Caco-2 (cell line): ENCODE measurements at regions not wholly inside any gene's neighbourhood (a gene's known extent, or its start where the extent isn't known, plus 50 kb on each side); places are given as distances from the start of the nearest gene placed in this dataset.

Experiments
- BruUV-seq: library from RNA; stranded (reverse); fragments of 400-500 nt; replicated peaks from 2 replicates; lab custom pipeline; 2021; lab: Mats Ljungman, UMichigan
- CTCF ChIA-PET: fragments of 300-600 bp; sonication (Branson Sonifier 250); formaldehyde crosslinking; loops from one replicate; lab custom pipeline; 2022; ENCODE audit warnings: antibody characterized with exemption; lab: Charles Lee
- POLR2A ChIA-PET: fragments of 300-600 bp; sonication (Branson Sonifier 250); formaldehyde crosslinking; loops from one replicate; lab custom pipeline; 2022; ENCODE audit warnings: antibody characterized with exemption; lab: Charles Lee
- DNase-seq, 2 experiments: peaks; one replicate each; pipeline versions ENCODE4 v3.0.0 to v3.0.0-alpha.2; 2020 to 2022
- H3K27me3 ChIP-seq: replicated peaks from 2 replicates; pipeline ENCODE4 v1.6.0; 2011; ENCODE audit warnings: low read length; ENCODE audit not compliant: control insufficient read depth, insufficient read depth
- H3K36me3 ChIP-seq: 2 replicates; pipeline ENCODE4 v1.5.1; 2011; ENCODE audit warnings: low read length; ENCODE audit not compliant: control insufficient read depth, insufficient read depth
- H3K4me1 ChIP-seq: fragments of 250-450 bp; sonication (Bioruptor Pico); 2 replicates; pipeline ENCODE4 v1.5.1; 2020; ENCODE audit warnings: mild to moderate bottlenecking
- H3K4me3 ChIP-seq: 2 replicates; pipeline ENCODE4 v1.5.1; 2011; ENCODE audit warnings: low read depth, mild to moderate bottlenecking, control low read depth, low read length
- H3K9me3 ChIP-seq: fragments of 250-450 bp; sonication (Bioruptor Pico); 2 replicates; pipeline ENCODE4 v1.5.1; 2020; ENCODE audit warnings: mild to moderate bottlenecking, moderate library complexity
- H3K27ac Mint-ChIP-seq: one replicate; pipeline ENCODE4 v1.8.0; 2022; ENCODE audit warnings: mixed read lengths; ENCODE audit not compliant: unreplicated experiment
- H3K27me3 Mint-ChIP-seq: one replicate; pipeline ENCODE4 v1.8.0; 2022; ENCODE audit warnings: mixed read lengths; ENCODE audit not compliant: insufficient read depth, unreplicated experiment
- H3K36me3 Mint-ChIP-seq: one replicate; pipeline ENCODE4 v1.8.0; 2022; ENCODE audit warnings: mild to moderate bottlenecking, mixed read lengths; ENCODE audit not compliant: insufficient read depth, unreplicated experiment
- H3K4me1 Mint-ChIP-seq: one replicate; pipeline ENCODE4 v1.8.0; 2022; ENCODE audit warnings: low read depth, mixed read lengths; ENCODE audit not compliant: unreplicated experiment
- H3K4me3 Mint-ChIP-seq: one replicate; pipeline ENCODE4 v1.8.0; 2022; ENCODE audit warnings: mild to moderate bottlenecking, moderate library complexity, mixed read lengths; ENCODE audit not compliant: unreplicated experiment
- H3K9me3 Mint-ChIP-seq: one replicate; pipeline ENCODE4 v1.8.0; 2022; ENCODE audit warnings: mixed read lengths; ENCODE audit not compliant: unreplicated experiment
- CTCF ChIP-seq, 2 experiments: fragments of 200-600 bp in 1 of 2; IDR thresholded peaks; 1 replicate in 1 of 2; 2 replicates in 1 of 2; pipeline versions ENCODE4 v1.5.1 to v1.8.0; 2011 to 2022; ENCODE audit warnings: antibody characterized with exemption in 1 of 2, control low read depth in 1 of 2, inconsistent platforms in 1 of 2, low read depth in 1 of 2, low read length in 1 of 2, mild to moderate bottlenecking in 1 of 2, moderate library complexity in 1 of 2; ENCODE audit not compliant: insufficient read depth in 1 of 2, severe bottlenecking in 1 of 2, unreplicated experiment in 1 of 2
- intact Hi-C: fragments of 100-400 bp; cut with micrococcal nuclease; formaldehyde crosslinking; loops from one replicate; pipeline ENCODE4 v1.10.0; 2022; ENCODE audit not compliant: unreplicated experiment

- H3K36me3 Mint-ChIP-seq, result no peaks in the 10 kb centered on the region
- intact Hi-C loops, result no loop called here
- no peaks in the 10 kb centered on the region for H3K4me1 Mint-ChIP-seq
- no peak overlapping the region for H3K4me3 ChIP-seq
- H3K4me3 Mint-ChIP-seq, result no peak overlapping the region
- H3K27ac Mint-ChIP-seq, result no peak overlapping the region
- no peaks in the 10 kb centered on the region for H3K27me3 Mint-ChIP-seq
- H3K9me3 Mint-ChIP-seq, result no peaks in the 10 kb centered on the region
- H3K27me3 ChIP-seq, result no peaks in the 10 kb centered on the region
- DNase-seq, result no peak
- H3K4me1 ChIP-seq, result no peaks in the 10 kb centered on the region
- no peaks in the 10 kb centered on the region for H3K9me3 ChIP-seq
- CTCF ChIA-PET, result no interaction called here
- H3K36me3 ChIP-seq, result no peaks in the 10 kb centered on the region
- POLR2A ChIA-PET, result no interaction called here
- no peak for TF ChIP-seq CTCF (IDR thresholded peaks at IDR 0.05; ENCODE audit: insufficient read depth in 1 of 2, low read depth in 1 of 2, low read length in 1 of 2, severe bottlenecking in 1 of 2, unreplicated experiment in 1 of 2)
- BruUV-seq, result no TSS peak
Observed at GRCh38 chr1:55654750-55655149, 439.6 kb upstream of the USP24 start.

- H3K36me3 Mint-ChIP-seq, result no peaks in the 10 kb centered on the region
- H3K27me3 ChIP-seq, result no peaks in the 10 kb centered on the region
- DNase-seq, result no peak
- no peaks in the 10 kb centered on the region for H3K36me3 ChIP-seq
- no peaks in the 10 kb centered on the region for H3K4me1 Mint-ChIP-seq
- intact Hi-C loops, result no loop called here
- POLR2A ChIA-PET, result no interaction called here
- H3K9me3 Mint-ChIP-seq, result no peaks in the 10 kb centered on the region
- no peak for TF ChIP-seq CTCF (IDR thresholded peaks at IDR 0.05; ENCODE audit: insufficient read depth in 1 of 2, low read depth in 1 of 2, low read length in 1 of 2, severe bottlenecking in 1 of 2, unreplicated experiment in 1 of 2)
- no peaks in the 10 kb centered on the region for H3K4me1 ChIP-seq
- no TSS peak for BruUV-seq
- no peak overlapping the region for H3K27ac Mint-ChIP-seq
- CTCF ChIA-PET, result no interaction called here
- H3K27me3 Mint-ChIP-seq, result no peaks in the 10 kb centered on the region
- no peak overlapping the region for H3K4me3 Mint-ChIP-seq
- H3K9me3 ChIP-seq, result no peaks in the 10 kb centered on the region
- no peak overlapping the region for H3K4me3 ChIP-seq
Observed at GRCh38 chr1:55654171-55654570, 439.0 kb upstream of the USP24 start.

- no TSS peak for BruUV-seq
- H3K36me3 ChIP-seq, result no peaks in the 10 kb centered on the region
- no peak overlapping the region for H3K4me3 ChIP-seq
- H3K27me3 ChIP-seq, result no peaks in the 10 kb centered on the region
- TF ChIP-seq CTCF (IDR thresholded peaks at IDR 0.05; ENCODE audit: insufficient read depth in 1 of 2, low read depth in 1 of 2, low read length in 1 of 2, severe bottlenecking in 1 of 2, unreplicated experiment in 1 of 2), result no peak
- no peak for DNase-seq
- ChIA-PET POLR2A (no interaction called here), CTCF (no interaction called here)
- no peak overlapping the region for H3K4me3 Mint-ChIP-seq
- H3K4me1 ChIP-seq, result no peaks in the 10 kb centered on the region
- intact Hi-C loops, result no loop called here
- H3K27ac Mint-ChIP-seq, result no peak overlapping the region
- H3K9me3 Mint-ChIP-seq, result no peaks in the 10 kb centered on the region
- H3K9me3 ChIP-seq, result no peaks in the 10 kb centered on the region
- no peaks in the 10 kb centered on the region for H3K4me1 Mint-ChIP-seq
- H3K36me3 Mint-ChIP-seq, result no peaks in the 10 kb centered on the region
- no peaks in the 10 kb centered on the region for H3K27me3 Mint-ChIP-seq
Observed at GRCh38 chr1:55650444-55650843, 435.3 kb upstream of the USP24 start.
